ENCODE measurements at regions not wholly inside any gene's neighbourhood (a gene's known extent, or its start where the extent isn't known, plus 50 kb on each side); places are given as distances from the start of the nearest gene placed in this dataset.

- TF ChIP-seq, protein P1, sequence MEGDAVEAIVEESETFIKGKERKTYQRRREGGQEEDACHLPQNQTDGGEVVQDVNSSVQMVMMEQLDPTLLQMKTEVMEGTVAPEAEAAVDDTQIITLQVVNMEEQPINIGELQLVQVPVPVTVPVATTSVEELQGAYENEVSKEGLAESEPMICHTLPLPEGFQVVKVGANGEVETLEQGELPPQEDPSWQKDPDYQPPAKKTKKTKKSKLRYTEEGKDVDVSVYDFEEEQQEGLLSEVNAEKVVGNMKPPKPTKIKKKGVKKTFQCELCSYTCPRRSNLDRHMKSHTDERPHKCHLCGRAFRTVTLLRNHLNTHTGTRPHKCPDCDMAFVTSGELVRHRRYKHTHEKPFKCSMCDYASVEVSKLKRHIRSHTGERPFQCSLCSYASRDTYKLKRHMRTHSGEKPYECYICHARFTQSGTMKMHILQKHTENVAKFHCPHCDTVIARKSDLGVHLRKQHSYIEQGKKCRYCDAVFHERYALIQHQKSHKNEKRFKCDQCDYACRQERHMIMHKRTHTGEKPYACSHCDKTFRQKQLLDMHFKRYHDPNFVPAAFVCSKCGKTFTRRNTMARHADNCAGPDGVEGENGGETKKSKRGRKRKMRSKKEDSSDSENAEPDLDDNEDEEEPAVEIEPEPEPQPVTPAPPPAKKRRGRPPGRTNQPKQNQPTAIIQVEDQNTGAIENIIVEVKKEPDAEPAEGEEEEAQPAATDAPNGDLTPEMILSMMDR (IDR thresholded peaks at IDR 0.05; ENCODE audit: insufficient read depth, low read depth, low read length): no peak
- TF ChIP-seq EZH2 (IDR thresholded peaks at IDR 0.05; ENCODE audit: insufficient read depth, low read length): no peak
Measured at GRCh38 chr1:213659580-213660547, 327.9 kb upstream of the PROX1 start.
